ENCODE measurements at regions not wholly inside any gene's neighbourhood (a gene's known extent, or its start where the extent isn't known, plus 50 kb on each side); places are given as distances from the start of the nearest gene placed in this dataset.

GRCh38 chr14:95391331-95391730 lies 71.6 kb upstream of the CLMN start:
- no peak for TF ChIP-seq POLR2AphosphoS5 (IDR thresholded peaks at IDR 0.05)
- no peak for TF ChIP-seq POLR2A (IDR thresholded peaks at IDR 0.05)
- TF ChIP-seq CTCF (IDR thresholded peaks at IDR 0.05): no peak
- no peak for DNase-seq (ENCODE audit: low spot score)
- 93% methylated on average over 2 of the region's 2 CpGs for WGBS
- Histone ChIP-seq H3K27me3 (replicated peaks; ENCODE audit: insufficient read depth) (no peaks in the 10 kb centered on the region), H3K4me3 (no peak overlapping the region), H3K36me3 (no peaks in the 10 kb centered on the region), H3K4me1 (replicated peaks) (no peaks in the 10 kb centered on the region), H3K27ac (no peak overlapping the region), H3K9me3 (no peaks in the 10 kb centered on the region)
- intact Hi-C loops (cut with DNase I): no loop called here

- Histone ChIP-seq H3K36me3 (no peaks in the 10 kb centered on the region), H3K27ac (no peak overlapping the region), H3K27me3 (replicated peaks; ENCODE audit: insufficient read depth) (no peaks in the 10 kb centered on the region), H3K9me3 (no peaks in the 10 kb centered on the region), H3K4me3 (no peak overlapping the region), H3K4me1 (replicated peaks) (no peaks in the 10 kb centered on the region)
- WGBS: 76% methylated on average over 9 of the region's 9 CpGs
- intact Hi-C loops (cut with DNase I): no loop called here
- no peak for DNase-seq (ENCODE audit: low spot score)
- TF ChIP-seq POLR2AphosphoS5 (IDR thresholded peaks at IDR 0.05) (peak; percentile 11), CTCF (IDR thresholded peaks at IDR 0.05) (no peak)
Measured at GRCh38 chr14:95389471-95390011, 69.8 kb upstream of the CLMN start.

GRCh38 chr14:95388699-95389098 lies 69.0 kb upstream of the CLMN start:
- no peaks in the 10 kb centered on the region for H3K9me3 ChIP-seq
- no peak for DNase-seq (ENCODE audit: low spot score)
- no peak overlapping the region for H3K27ac ChIP-seq
- no peaks in the 10 kb centered on the region for H3K36me3 ChIP-seq
- H3K4me3 ChIP-seq: no peak overlapping the region
- TF ChIP-seq POLR2A (IDR thresholded peaks at IDR 0.05) (no peak), CTCF (IDR thresholded peaks at IDR 0.05) (no peak), POLR2AphosphoS5 (IDR thresholded peaks at IDR 0.05) (no peak)
- intact Hi-C loops (cut with DNase I): no loop called here
- 77% methylated on average over 4 of the region's 4 CpGs for WGBS
- no peaks in the 10 kb centered on the region for H3K27me3 ChIP-seq (replicated peaks; ENCODE audit: insufficient read depth)
- no peaks in the 10 kb centered on the region for H3K4me1 ChIP-seq (replicated peaks)

- Histone ChIP-seq H3K27ac (no peak overlapping the region), H3K36me3 (no peaks in the 10 kb centered on the region)
- 80% methylated on average over 7 of the region's 7 CpGs for WGBS
Measured at GRCh38 chr14:95387826-95388445, 68.2 kb upstream of the CLMN start.

More at GRCh38 chr14:95387826-95388445, 68.2 kb upstream of the CLMN start:
- H3K27me3 ChIP-seq (replicated peaks; ENCODE audit: insufficient read depth): no peaks in the 10 kb centered on the region
- TF ChIP-seq CTCF (IDR thresholded peaks at IDR 0.05) (no peak), POLR2AphosphoS5 (IDR thresholded peaks at IDR 0.05) (no peak), POLR2A (IDR thresholded peaks at IDR 0.05) (no peak)
- H3K4me1 ChIP-seq (replicated peaks): no peaks in the 10 kb centered on the region
- H3K4me3 ChIP-seq: no peak overlapping the region
- no peak for DNase-seq (ENCODE audit: low spot score)
- intact Hi-C loops (cut with DNase I): no loop called here
- no peaks in the 10 kb centered on the region for H3K9me3 ChIP-seq

Data from prostate gland (tissue), 2 donors.